GM18867 (cell line): ENCODE measurements at regions not wholly inside any gene's neighbourhood (a gene's known extent, or its start where the extent isn't known, plus 50 kb on each side); places are given as distances from the start of the nearest gene placed in this dataset.
"Not testable (repeated sequence)": the region's sequence is repeated elsewhere in the genome, so short reads cannot be mapped to it uniquely, and the experiment has no call there.

Source experiments
- ATAC-seq: cut with Tn5 transposase; IDR thresholded peaks from one replicate; pipeline ENCODE4 v1.9.1; 2021; ENCODE audit warnings: mild to moderate bottlenecking, moderate library complexity; ENCODE audit not compliant: unreplicated experiment

- no peak for ATAC-seq
Measured at GRCh38 chr5:110275878-110276277, 450.6 kb downstream of the TMEM232 start.

DNA sequence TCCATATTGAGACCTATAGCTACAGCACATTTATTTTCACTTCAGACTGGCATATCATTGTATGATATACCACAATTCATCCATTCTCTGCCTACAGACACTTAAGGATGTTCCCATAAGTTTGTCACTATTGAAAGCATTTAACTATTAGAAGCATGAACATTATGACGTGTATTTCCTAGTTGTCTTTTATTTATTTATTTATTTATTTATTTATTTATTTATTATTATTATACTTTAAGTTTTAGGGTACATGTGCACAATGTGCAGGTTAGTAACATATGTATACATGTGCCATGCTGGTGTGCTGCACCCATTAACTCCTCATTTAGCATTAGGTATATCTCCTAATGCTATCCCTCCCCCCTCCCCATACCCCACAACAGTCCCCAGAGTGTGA is 448.0 kb downstream of the TMEM232 start:
- not testable (repeated sequence) for ATAC-seq

GRCh38 chr5:110284121-110284520 is 442.4 kb downstream of the TMEM232 start:
- ATAC-seq, result not testable (repeated sequence)

- ATAC-seq, result no peak
Measured at GRCh38 chr5:110288766-110289511, 437.5 kb downstream of the TMEM232 start.

DNA sequence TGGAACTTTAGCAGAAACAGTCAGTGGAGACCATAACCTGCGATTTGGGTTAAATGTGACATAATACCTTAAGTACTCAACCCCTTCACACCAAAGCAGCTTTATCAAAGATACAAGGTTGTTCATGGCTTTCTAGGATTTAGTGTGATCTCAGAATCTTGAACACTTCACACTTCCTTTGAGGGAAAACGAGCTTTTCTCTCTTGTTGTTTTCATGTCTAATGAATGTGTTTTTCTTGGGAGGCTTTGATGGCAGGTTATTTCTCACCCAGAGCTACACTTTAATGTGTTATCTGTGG is 437.0 kb downstream of the TMEM232 start:
- no peak for ATAC-seq

- ATAC-seq, result no peak
Measured at GRCh38 chr5:110290542-110290941, 435.9 kb downstream of the TMEM232 start.

- no peak for ATAC-seq
Measured at GRCh38 chr5:110294281-110294680, 432.2 kb downstream of the TMEM232 start.

- no peak for ATAC-seq
Measured at GRCh38 chr5:110297152-110297670, 429.3 kb downstream of the TMEM232 start.

- ATAC-seq, result no peak
Measured at GRCh38 chr5:110304176-110304575, 422.3 kb downstream of the TMEM232 start.

DNA sequence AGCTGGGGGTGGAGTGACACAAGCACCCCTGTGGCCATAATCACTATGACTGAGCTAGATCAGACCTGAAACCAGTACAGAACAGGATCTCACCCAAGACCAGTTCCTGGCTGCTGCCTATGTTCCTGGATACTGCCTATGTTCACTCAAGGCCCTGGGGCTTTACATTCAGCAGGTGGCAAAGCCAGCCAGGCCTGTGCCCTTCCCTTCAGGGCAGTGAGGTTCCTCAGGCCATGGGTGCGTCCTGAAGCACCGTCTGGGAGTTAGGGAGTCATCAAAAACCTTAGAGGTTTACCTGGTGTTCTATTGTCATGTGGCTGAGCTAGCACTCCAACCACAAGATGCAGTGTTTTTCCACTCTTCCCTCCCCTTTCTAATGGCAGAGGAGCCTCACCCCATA is 419.8 kb downstream of the TMEM232 start:
- ATAC-seq, result no peak

GRCh38 chr5:110309222-110309621 is 417.2 kb downstream of the TMEM232 start:
- ATAC-seq, result no peak

DNA sequence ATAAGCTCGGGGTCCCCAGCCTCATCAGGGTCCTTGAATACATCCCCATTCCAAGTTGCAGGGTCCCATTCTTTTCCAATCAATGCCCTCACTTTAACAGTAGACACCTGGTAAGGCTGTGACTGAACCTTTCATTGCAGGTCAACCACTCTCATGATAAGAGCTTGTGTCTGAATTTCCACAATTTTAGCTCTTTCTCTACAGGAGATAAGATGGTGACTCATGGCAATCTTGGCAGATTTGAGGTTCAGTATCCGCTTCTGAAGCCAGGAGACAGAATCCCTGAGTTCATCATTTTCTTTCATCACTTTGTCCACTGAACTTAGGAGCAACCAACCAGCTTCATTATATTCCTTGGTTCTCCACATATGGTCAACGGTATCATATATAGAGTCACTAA is 409.9 kb downstream of the TMEM232 start:
- not testable (repeated sequence) for ATAC-seq

- ATAC-seq, result no peak
Measured at GRCh38 chr5:110321117-110321516, 405.4 kb downstream of the TMEM232 start.

- ATAC-seq, result no peak
Measured at GRCh38 chr5:110323357-110323756, 403.1 kb downstream of the TMEM232 start.

- ATAC-seq, result no peak
Measured at GRCh38 chr5:110323832-110324231, 402.6 kb downstream of the TMEM232 start.

DNA sequence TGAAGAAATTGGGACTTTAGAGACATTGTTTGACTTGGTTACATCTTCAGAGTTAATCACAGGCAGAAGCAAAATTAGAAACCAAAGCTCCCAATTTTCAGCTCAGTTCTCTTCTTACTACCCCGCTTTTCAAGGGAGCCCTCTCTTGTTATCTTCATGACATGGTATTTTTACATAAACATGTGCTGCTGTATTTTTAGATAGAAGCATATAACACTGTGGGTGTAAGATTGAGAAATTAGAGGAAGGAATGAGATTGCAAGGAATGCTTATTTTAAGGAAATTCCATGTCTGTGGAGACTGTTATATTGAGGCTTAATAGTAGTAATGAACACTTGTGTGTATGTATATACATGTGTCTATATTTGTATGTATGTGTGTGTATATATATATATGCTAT is 401.6 kb downstream of the TMEM232 start:
- no peak for ATAC-seq

DNA sequence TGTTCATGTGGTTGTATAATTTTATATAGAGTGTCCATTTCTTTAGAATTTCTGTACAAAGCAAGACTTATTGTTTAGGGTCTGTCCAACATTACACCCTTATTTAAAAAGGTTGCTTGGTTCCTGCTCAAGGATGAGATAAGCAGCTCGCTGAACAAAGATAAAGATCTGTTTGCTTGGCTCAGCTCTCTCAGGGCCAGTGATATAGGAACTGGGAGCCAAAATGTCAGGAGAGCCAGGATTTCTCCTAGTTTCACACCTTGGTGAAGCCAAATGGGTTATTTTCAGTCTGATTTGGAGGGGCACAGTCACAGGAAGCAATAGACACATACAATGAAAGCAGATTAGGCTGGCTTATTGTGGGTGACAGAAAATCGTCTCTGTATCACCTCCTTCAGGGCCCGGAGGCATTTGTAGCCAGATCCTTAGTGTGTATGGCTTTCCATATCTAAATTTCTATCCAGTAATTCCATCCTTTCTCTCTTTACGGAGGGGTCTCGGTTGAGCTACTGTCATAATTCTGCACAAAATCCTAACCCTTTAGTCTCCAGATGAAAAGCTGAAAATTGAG is 396.4 kb downstream of the TMEM232 start:
- no peak for ATAC-seq

- ATAC-seq, result no peak
Measured at GRCh38 chr5:110333384-110333783, 393.1 kb downstream of the TMEM232 start.

GRCh38 chr5:110335361-110336066 is 391.0 kb downstream of the TMEM232 start:
- no peak for ATAC-seq

DNA sequence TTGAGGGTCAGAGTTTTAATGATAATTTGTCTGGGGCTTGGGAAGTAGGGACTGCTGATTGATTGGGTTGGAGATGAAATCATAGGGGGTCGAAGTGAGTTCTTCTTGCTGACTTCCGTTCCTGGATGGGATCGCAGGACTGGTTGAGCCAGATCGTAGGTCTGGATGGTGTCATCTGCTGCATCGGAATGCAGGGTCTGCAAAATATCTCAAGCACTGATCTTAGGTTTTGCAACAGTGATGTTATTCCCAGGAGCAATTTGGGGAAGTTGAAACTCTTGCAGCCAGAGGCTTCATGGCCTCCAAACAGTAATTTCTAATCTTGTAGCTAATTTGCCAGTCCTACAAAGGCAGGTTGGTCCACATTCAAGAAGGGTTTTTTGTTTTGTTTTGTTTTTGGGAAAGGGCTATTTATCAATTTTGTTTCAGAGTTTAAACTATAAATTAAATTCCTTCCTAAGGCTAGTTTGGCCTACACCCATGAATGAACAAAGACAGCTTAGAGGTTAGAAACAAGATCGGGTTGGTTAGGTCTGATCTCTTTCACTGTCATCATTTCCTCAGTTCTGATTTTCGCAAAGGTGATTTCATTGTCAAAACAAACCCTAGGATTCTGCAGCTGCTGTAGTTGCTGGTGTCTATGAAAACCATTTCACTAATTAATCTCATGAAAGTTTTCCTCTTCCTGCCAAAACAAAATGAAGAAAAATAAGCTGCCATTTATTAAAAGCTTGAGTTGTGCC is 388.0 kb downstream of the TMEM232 start:
- ATAC-seq, result no peak

DNA sequence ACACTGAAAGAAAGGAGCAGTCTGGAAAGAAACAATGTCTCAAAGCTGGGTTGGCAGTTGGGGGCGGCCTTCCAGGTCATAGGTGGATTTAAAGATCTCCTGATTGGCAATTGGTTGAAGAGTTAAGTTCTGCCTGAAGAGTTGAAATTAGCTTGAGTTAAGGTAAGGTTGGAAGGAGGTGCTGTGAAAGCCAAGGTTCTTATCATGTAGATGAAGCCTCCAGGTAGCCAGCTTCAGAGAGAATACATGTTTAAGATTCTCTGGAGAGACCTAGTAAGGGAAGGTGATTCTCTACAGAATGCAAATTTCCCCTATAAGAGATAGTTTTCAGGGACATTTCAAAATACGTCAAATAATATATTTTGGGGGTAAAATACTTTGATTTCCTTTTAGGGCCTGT is 387.1 kb downstream of the TMEM232 start:
- ATAC-seq, result no peak
